HG02763 (cell line): ENCODE measurements at regions not wholly inside any gene's neighbourhood (a gene's known extent, or its start where the extent isn't known, plus 50 kb on each side); places are given as distances from the start of the nearest gene placed in this dataset.

Source experiments
- ATAC-seq: cut with Tn5 transposase; IDR thresholded peaks from one replicate; pipeline ENCODE4 v1.9.1; 2021; ENCODE audit warnings: mild to moderate bottlenecking, moderate library complexity; ENCODE audit not compliant: unreplicated experiment

DNA sequence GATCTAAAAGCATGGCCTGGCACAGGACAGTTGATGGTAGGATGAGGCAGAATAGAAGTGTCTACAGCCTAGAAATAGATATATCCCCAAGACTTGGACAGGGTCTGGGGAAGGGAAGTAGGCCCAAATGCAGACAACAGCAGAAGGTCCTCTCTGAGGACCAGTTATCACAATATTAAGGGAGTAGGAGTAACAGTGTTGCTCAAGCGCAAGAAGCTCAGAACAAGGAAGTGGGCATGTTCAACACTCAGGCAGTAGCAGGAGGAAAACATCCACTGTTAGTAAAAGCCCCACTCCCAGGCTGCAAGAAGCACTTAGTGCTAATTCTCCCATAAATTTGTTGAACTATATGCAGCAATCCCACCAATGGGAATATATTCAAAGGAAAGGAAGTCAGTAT is 314.7 kb downstream of the METTL4 start:
- no peak for ATAC-seq

DNA sequence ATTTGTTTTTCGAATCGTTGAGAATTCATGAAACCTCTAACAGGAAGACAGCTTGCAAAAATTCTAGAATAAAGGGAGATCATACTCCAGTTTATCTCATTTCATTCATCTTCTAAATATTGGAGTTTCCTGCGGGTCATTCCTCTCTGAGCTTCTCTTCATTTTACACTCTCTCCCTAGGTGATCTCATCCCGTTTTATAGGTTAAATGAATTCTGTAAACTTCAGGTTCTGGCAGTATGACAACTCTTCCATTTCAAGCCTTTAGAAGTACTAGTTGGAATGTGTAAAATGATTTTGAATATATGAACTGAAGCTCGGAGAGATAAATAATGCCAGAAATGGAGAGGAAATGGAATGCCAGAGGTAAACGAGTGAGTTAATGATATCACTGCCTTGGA is 312.4 kb downstream of the METTL4 start:
- ATAC-seq: no peak

DNA sequence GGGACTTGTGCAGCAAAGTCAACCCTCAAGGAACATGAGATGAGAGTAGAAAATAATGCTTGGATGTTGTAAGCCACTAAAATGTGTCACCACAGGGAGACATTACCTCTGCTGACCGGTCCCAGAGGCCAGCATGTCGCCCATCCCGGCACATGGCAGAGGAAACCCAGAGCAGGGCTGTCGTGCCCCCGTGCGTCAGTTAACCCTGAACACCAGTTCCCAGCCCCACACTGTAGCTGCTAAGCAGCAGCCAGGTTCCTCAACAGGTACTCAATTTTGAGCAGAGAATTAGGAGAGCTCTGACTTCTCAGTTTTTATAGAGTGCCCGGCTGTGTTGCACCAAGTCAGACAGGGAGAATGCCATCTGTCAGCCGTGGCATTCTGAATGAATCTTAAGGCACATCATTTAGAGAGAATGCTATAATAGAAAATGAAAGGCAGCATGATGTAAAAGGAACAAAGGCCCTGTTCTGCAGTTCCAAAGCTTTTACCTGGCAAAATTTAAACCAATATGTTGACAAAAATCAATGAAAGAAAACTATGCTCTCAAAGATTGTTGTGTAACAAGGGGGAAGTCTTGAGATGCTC is 307.9 kb downstream of the METTL4 start:
- no peak for ATAC-seq

DNA sequence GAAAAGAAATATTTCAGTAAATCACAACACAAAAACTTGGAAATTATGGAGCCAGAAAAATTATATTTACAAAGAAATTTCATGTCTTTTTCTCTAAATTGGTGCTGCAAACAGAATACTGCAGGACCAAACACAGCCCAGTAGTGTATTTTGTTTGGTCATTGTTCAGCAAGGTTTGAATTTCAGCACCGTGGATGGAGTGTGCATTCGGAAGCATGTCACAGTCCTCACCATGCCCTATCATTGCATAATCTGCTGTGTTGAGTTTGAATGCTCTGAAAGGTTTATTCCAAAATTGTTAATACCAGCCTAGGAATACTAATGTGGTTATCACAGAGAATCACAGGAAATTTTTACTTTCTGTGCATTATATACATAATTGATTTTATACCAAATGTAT is 296.7 kb downstream of the METTL4 start:
- no peak for ATAC-seq

DNA sequence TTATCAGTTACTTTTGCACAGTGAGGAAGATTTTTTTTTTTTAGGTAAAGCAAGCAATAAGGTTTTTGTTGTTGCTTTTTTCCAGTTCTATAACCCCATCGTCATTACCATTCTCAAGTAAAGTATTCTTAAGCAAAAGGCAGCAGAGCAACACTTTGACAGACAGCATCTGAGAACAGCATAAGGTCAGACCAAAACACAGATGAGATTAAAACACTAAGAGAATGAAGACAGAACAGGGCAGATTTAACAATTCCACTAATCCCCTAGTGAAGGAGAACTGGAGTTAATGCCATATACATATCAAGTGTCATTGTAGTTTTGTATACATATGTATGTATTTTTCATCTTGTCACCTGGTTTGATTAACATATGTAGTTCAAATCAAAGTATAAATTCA is 290.2 kb downstream of the METTL4 start:
- ATAC-seq: no peak

DNA sequence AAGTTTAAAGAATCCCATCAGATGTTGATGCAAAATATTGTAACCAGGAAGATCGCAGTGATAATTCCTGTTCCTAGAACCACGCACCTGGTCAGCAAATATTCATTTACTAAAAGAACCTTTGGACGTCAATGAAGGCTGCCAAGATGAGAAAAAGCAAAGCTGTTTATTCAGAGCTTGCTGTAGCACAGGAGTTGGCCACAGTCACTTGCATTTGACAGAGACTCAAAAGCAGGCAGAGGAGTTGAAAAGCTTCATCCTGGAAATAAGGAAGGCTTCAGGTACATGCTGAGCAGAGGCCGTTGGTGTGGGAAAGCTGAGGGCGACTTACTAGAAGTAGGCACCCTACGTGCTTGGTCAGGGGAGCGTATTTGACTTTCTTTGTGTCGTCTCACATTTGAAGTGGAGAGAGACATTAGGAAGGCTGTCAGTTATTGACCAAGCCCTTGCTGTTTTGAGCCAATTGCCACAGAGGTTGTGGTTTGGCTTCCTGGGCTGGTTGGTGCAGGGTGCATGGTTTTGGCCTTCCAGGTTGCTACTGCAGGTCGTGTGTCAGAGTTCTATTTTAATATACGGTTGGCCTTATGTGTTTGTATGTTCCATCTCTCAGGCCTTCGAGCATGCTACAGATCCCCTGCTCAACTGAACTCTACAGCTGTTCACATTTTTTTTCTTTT is 289.6 kb downstream of the METTL4 start:
- ATAC-seq: no peak

DNA sequence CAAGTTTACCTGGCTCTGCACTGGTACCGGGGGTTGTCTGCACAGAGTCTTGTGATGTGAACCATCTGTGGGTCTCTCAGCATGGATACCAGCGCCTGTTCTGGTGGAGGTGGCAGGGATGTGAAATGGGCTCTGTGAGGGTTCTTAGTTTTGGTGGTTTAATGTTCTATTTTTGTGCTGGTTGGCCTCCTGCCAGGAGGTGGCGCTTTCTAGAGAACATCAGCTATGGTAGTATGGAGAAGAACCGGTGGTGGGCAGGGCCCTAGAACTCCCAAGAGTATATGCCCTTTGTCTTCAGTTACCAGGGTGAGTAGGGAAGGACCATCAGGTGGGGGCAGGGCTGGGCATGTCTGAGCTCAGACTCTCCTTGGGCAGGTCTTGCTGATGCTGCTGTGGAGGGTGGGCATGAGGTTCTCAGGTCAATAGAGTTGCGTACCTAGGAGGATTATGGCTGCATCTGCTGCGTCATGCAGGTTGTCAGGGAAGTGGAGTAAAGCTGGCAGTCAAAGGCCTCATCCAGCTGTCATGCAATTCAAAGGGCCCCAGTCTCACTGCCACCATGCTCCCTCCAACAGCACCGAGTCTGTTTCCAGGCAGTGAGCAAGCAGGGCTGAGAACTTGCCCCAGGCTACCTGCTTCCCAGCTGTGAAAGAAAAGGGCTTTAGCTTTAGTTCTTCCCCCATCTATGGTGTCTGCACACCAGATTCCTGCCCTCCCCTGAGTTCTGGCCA is 278.0 kb downstream of the METTL4 start:
- no peak for ATAC-seq

DNA sequence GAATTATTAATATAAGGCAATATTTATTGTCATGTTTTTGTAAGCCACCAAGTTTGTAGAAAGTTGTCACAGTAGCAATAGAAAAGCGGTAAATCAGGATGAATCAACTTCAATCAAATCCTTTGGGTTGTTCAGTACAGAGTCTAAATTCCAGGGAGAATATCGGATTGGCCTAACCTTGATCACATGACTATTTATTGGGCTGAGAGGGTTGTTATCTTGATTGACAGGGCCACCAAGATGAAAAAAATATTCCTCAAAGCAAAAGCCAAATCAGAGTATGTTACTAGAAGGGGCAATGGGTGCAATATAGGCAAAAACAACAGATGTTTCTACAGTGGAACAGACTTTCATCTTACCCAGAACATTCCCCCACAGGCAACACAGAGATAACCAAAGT is 270.0 kb downstream of the METTL4 start:
- no peak for ATAC-seq

DNA sequence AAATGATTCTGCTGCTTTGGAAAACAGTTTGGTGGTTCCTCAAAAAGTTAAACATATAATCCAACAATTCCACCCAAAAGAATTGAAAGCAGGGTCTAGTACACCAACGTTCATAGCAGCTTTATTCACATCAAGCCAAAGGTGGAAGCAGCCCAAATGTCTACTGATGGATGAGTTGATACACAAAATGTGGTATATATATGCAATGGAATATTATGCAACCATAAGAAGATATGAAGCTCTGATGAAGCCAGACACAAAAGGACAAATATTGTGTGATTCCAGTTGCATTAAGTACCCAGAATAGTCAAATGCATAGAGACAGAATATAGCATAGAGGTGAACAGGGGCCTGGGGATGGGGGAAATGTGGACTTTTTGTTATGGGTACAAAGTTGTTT is 269.3 kb downstream of the METTL4 start:
- ATAC-seq: no peak

DNA sequence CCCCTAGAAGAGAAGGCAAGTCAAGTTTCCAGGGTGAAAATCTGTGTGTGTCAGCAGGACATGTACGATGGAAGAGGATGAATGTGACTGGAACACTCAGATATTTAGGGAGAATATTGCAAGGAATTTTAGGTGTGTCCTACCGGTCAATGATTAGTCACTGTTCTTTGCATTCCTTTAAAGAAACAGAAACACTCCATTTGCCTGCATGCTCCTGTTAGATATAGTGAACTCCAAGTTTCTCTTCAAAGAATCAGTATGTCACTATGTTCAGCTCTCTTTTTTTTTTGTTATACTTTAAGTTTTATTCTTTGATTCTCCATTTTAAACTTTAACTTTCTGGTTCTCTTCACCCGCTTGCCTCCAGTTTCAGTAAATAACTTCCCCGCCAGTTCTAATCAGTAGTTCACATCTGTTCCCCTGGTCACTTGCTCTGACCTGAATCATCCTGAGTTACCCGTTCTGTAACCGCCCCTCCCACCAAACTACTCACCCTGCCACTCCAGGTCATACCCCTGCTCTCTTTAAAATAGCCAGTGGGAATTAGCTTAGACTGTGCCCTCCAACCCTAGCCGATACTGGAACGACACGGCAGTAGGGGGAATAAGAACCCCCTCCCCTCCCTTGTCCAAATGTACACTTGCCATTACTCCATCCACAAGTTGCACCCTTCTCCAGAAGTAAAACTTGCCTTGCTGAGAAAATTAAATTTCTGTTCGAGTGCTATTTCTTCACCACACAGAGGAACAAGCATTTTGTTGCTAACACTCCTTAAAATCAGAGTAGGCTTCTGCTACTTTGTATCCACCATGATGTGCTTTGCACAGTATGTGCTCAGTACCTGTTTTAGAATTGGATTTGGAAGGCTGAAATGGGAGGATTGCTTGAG is 268.4 kb downstream of the METTL4 start:
- ATAC-seq: no peak

DNA sequence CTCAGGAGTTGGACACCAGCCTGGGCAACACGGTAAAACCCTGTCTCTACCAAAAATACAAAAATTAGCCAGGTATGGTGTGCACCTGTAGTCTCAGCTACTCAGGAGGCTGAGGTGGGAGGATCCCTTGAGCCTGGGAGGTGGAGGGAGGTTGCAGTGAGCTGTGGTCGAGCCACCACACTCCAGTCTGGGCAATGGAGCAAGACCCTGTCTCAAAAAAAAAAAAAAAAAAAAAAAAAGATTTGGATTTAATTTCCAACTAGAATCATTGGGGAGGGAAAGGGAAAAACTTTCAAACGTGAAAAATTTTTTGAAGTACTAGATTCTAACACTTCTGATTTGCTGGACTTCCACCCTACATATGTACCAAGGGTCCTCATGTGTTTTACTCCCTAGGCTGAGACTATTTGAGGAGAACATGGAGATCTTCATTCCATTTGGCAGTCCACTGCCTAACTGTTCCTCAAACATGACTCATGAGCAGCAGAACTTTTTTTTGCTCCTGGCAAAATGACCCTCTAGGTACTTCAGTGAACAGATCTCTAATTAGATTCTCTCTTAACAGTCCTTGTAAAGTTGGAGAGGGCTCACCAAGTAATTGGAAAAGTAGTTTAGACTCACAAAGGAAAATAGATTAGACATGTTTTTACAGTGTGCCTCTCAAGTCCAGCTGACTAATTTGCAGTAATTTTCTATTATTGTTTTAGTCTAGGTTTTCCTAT is 267.6 kb downstream of the METTL4 start:
- ATAC-seq: no peak

DNA sequence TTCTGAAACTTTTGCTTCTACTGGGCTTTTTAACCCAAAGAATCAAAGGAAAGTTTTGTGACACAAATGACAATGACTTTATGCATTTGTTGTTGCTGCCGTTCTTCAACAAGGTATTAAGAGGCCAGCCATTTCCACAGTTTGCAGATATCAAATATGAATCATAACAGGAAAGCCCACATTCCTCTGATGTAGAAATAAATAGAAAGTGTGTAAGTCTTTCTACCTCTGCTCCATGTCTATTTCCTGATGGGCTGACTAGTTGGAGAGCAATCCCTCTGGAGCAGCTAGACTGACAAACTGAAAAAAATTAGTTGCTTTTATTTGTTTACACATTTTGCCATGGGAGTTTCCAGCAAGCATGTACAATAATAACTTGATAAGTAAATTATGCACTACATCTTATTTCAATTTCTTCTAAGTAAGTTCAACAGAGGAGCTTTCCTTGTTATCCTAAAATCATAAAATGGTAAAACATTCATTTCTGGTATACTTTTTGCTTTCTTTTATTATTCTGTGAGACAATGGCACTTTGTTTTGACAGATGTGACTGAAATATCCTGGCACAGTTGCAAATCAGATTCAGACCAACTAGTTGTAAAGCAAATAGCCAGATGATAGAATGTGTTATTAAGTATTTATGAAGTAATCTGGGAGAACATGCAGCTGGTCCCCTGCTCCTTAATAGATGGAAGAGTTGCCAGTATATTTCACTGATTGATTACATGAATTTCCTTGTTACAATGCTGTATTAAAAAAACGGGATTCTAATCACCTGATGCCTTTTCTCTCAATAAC is 266.7 kb downstream of the METTL4 start:
- no peak for ATAC-seq

DNA sequence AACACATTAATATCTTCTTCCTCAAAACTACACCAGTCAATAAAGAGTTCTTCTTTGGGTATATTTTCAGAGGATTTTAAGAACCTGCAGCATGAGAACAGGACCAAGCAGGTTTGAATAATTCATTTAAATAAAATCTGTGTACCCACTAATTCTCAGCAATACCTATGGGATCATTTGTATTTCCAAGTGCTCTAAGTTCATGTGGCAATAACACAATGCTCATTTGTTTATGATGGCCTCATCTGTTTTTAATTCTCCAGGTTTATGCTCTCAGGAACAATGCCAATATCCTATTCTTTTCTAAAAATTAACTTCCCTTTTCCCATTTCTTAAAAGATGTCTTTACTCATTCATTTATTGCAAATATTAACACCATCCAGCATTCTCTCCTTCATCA is 264.7 kb downstream of the METTL4 start:
- no peak for ATAC-seq

DNA sequence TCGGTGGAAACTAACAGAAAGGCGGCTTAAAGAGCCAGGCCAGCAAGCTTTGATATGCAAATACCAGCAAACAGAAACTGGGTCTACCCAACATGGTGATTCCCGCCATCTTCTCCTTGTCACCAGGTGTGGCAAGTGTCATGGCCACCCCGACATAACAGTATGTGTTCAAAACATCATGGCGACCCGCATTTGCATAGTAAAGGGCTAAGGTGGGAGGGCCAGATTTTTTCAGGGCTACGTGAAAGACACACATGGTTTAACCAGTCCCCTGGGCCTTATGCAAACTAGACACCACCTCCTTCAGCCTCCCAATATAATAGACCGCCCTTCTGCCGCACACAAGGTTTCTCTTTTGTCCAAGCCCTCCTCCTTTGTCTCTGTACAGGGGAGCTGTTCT is 260.4 kb downstream of the METTL4 start:
- no peak for ATAC-seq

DNA sequence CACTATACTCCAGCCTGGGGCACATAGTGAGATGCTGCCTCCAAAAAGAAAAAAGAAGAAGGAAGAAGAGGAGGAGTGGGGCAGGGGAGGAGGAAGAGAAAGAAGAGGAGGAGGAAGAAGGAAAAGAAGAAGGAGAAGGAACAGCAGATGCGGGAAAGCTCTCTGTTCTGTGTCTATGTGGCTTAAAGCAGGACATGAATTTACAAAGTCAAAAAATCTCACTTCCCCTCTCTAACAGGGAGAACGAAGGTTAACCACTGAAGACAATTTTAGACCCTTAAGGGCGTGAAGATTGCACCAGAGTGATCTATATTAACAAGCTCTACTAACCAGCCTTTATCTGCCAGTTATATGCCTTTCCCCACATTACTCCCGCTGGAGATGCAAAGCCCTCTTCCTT is 258.9 kb downstream of the METTL4 start:
- peak; percentile 63 for ATAC-seq

DNA sequence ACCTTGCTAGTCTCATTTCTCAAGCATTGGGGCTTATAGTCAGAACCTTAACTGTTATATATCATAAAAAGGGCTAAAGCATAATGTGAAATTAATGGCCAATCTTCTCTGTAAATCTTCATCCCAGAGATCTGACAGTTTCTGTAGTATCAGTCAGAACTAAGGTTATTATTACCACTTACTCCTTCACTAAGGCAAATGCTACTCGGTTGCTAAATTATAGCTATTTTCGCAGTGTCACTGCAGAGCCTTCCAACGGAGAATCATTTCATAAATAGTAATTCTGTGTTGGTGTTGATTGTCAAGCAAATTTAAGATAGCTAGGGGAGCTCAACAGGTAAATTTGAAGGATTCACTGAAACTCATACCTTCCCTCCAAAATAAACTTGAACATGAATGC is 258.0 kb downstream of the METTL4 start:
- ATAC-seq: no peak

DNA sequence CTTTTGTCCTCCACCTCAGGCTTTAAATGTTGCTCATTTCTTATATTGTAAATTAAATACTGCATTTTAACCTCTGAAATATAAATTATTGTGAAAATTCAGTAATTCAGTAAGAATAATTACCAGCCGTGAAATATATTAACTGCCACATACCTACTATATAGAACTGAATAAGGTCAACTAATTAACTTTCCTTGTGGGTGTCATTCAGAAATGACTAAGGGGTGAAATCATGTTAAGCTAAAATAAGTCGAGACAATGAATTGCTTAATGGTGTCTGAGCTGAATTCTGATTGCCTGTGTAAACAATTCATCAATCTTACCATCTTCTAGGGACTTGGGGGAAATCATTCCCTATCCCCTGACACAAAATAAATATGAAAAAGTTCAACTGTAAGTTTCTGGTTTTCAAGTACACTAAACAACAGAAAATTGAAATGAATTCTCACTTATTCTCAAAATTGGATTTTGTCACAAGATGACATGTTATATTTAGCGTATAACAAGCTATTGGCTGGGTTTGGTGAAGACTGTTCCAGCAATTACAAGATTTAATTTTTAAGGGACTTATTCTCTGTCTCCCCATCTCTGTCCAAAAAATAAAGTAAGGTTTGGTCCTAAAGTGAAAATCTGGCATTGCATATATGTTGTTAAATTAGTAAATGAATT is 255.1 kb downstream of the METTL4 start:
- no peak for ATAC-seq

DNA sequence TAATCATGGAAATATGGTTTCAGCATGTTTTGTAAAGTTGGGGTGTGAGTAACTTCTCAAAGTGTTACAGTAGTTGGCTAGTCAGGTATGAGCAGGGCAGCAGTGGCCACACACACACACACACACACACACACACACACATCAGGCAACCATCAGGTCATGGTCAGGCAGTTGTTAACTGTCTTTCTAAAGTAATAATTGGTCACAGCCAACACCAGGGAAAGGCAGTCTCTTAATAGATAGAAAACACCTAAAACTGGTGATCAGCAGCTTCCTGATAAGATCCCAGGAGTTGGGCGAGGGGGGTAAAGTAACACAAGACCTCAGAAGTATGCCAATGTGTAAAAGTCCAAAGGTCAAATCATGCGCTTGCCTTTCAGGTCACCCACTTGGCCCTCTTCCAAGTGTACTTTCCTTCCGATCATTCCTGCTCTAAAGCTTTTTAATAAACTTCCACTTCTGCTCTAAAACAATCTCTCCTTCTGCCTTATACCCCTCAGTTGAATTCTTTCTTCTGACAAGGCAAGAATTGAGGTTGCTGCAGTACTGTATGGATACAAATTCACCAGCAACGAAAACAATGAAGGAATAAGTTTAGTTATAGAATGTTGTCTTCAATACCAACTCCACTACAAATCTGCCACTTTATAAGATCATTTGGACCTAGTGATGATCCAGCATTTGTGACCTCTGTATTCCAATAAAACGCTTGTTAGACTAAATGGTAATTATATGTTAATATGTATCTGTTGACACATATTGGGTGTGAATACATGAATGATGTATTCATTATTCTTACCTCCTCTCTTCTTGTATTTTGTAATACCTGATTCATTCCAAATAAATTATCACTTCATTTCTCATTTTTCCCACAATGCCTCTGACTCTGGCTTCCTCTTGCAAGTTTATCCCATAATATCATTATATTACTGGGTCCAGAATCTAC is 254.3 kb downstream of the METTL4 start:
- ATAC-seq: no peak
